Upper lobe of right lung (tissue), 1 donor: ENCODE measurements at regions not wholly inside any gene's neighbourhood (a gene's known extent, or its start where the extent isn't known, plus 50 kb on each side); places are given as distances from the start of the nearest gene placed in this dataset.
"Not testable (repeated sequence)": the region's sequence is repeated elsewhere in the genome, so short reads cannot be mapped to it uniquely, and the experiment has no call there.

ENCODE experiments used
- ATAC-seq: fragments of 200-7000 bp; cut with Tn5 transposase; one replicate; pipeline ENCODE4 v1.9.1; 2020; ENCODE audit warnings: mild to moderate bottlenecking, moderate library complexity
- DNase-seq: peaks from one replicate; pipeline ENCODE4 v3.0.0-alpha.2; 2020
- H3K27ac ChIP-seq: fragments of 200-600 bp; one replicate; pipeline ENCODE4 v1.8.0; 2022
- H3K27me3 ChIP-seq: fragments of 200-600 bp; one replicate; pipeline ENCODE4 v1.8.0; 2022; ENCODE audit warnings: mild to moderate bottlenecking
- H3K36me3 ChIP-seq: fragments of 200-600 bp; one replicate; pipeline ENCODE4 v1.8.0; 2022
- H3K4me1 ChIP-seq: fragments of 200-600 bp; one replicate; pipeline ENCODE4 v1.8.0; 2022
- H3K4me3 ChIP-seq: fragments of 200-600 bp; one replicate; pipeline ENCODE4 v1.8.0; 2022; ENCODE audit warnings: mild to moderate bottlenecking
- H3K9me3 ChIP-seq: fragments of 200-600 bp; one replicate; pipeline ENCODE4 v1.8.0; 2022
- CTCF ChIP-seq: fragments of 200-600 bp; IDR thresholded peaks from one replicate; pipeline ENCODE4 v1.8.0; 2022; ENCODE audit warnings: antibody characterized with exemption
- intact Hi-C: fragments of 100-400 bp; cut with DNase I; formaldehyde crosslinking; loops from one replicate; pipeline ENCODE4 v1.11.0; 2022
- donor health status: DM: no; HTN: yes; CAD: no; lungs with severe emphysema.

- no peak for DNase-seq
These were observed 97.8 kb upstream of the GLI2 start for GRCh38 chr2:120637847-120638246.

GRCh38 chr2:120638450-120638849, 97.2 kb upstream of the GLI2 start:
- Histone ChIP-seq H3K9me3 (no peaks in the 10 kb centered on the region), H3K4me3 (no peak overlapping the region), H3K4me1 (no peaks in the 10 kb centered on the region), H3K27me3 (no peaks in the 10 kb centered on the region), H3K36me3 (no peaks in the 10 kb centered on the region), H3K27ac (no peak overlapping the region)
- intact Hi-C loops = no loop called here
- no peak for DNase-seq
- TF ChIP-seq CTCF = no peak
- ATAC-seq = no peak

More at GRCh38 chr2:120637847-120638246, 97.8 kb upstream of the GLI2 start:
- ATAC-seq = no peak
- no peak overlapping the region for H3K4me3 ChIP-seq
- no peaks in the 10 kb centered on the region for H3K4me1 ChIP-seq
- TF ChIP-seq CTCF = no peak
- H3K27ac ChIP-seq = no peak overlapping the region
- H3K27me3 ChIP-seq = no peaks in the 10 kb centered on the region
- H3K36me3 ChIP-seq = no peaks in the 10 kb centered on the region
- no peaks in the 10 kb centered on the region for H3K9me3 ChIP-seq
- intact Hi-C loops = no loop called here

GRCh38 chr2:120641366-120641771, 94.3 kb upstream of the GLI2 start:
- intact Hi-C loops = no loop called here
- no peak for ATAC-seq
- no peak overlapping the region for H3K4me3 ChIP-seq
- no peaks in the 10 kb centered on the region for H3K27me3 ChIP-seq
- no peak overlapping the region for H3K27ac ChIP-seq
- DNase-seq = no peak
- no peaks in the 10 kb centered on the region for H3K4me1 ChIP-seq
- no peaks in the 10 kb centered on the region for H3K9me3 ChIP-seq
- H3K36me3 ChIP-seq = no peaks in the 10 kb centered on the region
- no peak for TF ChIP-seq CTCF

GRCh38 chr2:120642646-120643045, 93.0 kb upstream of the GLI2 start:
- H3K27me3 ChIP-seq = no peaks in the 10 kb centered on the region
- intact Hi-C loops = no loop called here
- TF ChIP-seq CTCF = no peak
- no peak overlapping the region for H3K27ac ChIP-seq
- no peaks in the 10 kb centered on the region for H3K36me3 ChIP-seq
- no peaks in the 10 kb centered on the region for H3K4me1 ChIP-seq
- ATAC-seq (no peak), DNase-seq (no peak)
- no peak overlapping the region for H3K4me3 ChIP-seq
- no peaks in the 10 kb centered on the region for H3K9me3 ChIP-seq

- intact Hi-C loops = no loop called here
- Histone ChIP-seq H3K27me3 (no peaks in the 10 kb centered on the region), H3K9me3 (peaks cover 7% of the 10 kb centered on the region), H3K27ac (no peak overlapping the region), H3K36me3 (no peaks in the 10 kb centered on the region), H3K4me1 (no peaks in the 10 kb centered on the region), H3K4me3 (no peak overlapping the region)
- ATAC-seq (no peak), DNase-seq (no peak)
- no peak for TF ChIP-seq CTCF
These were observed 88.7 kb upstream of the GLI2 start for GRCh38 chr2:120646994-120647393.

- Histone ChIP-seq H3K27me3 (no peaks in the 10 kb centered on the region), H3K4me1 (no peaks in the 10 kb centered on the region), H3K9me3 (peaks cover 7% of the 10 kb centered on the region), H3K4me3 (no peak overlapping the region), H3K36me3 (no peaks in the 10 kb centered on the region), H3K27ac (no peak overlapping the region)
- intact Hi-C loops = no loop called here
- TF ChIP-seq CTCF = no peak
- ATAC-seq (no peak), DNase-seq (no peak)
These were observed 88.2 kb upstream of the GLI2 start for GRCh38 chr2:120647487-120647886.

GRCh38 chr2:120649381-120649780, 86.3 kb upstream of the GLI2 start:
- H3K4me1 ChIP-seq, H3K36me3 ChIP-seq, DNase-seq, H3K27ac ChIP-seq, ATAC-seq, H3K9me3 ChIP-seq, H3K4me3 ChIP-seq, intact Hi-C loops, H3K27me3 ChIP-seq: not testable (repeated sequence)
